HG03565 (cell line): ENCODE measurements at regions not wholly inside any gene's neighbourhood (a gene's known extent, or its start where the extent isn't known, plus 50 kb on each side); places are given as distances from the start of the nearest gene placed in this dataset.

Experiments used
- ATAC-seq: cut with Tn5 transposase; IDR thresholded peaks from one replicate; pipeline ENCODE4 v1.9.1; 2021; ENCODE audit warnings: mild to moderate bottlenecking, moderate library complexity; ENCODE audit not compliant: unreplicated experiment

DNA sequence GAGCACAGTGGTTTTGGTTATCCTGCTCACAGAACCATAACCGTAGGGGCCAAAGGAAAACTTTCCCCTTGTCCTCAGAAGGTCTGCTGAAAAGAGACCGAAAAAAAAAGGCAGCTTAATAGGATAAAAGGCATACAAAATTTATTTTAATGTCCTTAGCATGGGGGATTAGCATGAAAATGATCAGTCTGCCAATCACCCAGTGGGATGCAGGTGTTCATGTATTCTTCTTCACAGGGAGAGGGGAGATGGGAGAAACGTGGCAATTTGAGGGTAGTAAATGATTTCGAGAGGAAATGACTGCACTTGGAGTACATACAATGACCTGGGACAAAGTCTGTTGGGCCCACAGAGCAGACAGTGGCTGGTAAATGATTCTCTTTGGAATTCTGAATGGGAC is 194.0 kb downstream of the AJAP1 start:
- ATAC-seq, result no peak

- no peak for ATAC-seq
Measured at GRCh38 chr1:4847711-4848110, 193.3 kb downstream of the AJAP1 start.
